KOPT-K1 (cell line): ENCODE measurements at regions not wholly inside any gene's neighbourhood (a gene's known extent, or its start where the extent isn't known, plus 50 kb on each side); places are given as distances from the start of the nearest gene placed in this dataset.

Experiments
- H3K27ac ChIP-seq: fragments of 200-600 bp; sonication (generic); 2 replicates; pipeline ENCODE4 v1.5.1; 2016; ENCODE audit warnings: antibody characterized with exemption, mild to moderate bottlenecking, low read depth, low read length; ENCODE audit not compliant: poor library complexity, severe bottlenecking
- H3K36me3 ChIP-seq: fragments of 200-600 bp; sonication (generic); 2 replicates; pipeline ENCODE4 v1.5.1; 2017; ENCODE audit warnings: antibody characterized with exemption, mild to moderate bottlenecking, low read length, moderate library complexity; ENCODE audit not compliant: insufficient read depth
- H3K9me3 ChIP-seq: fragments of 200-600 bp; sonication (generic); 2 replicates; pipeline ENCODE4 v1.5.1; 2017; ENCODE audit warnings: antibody characterized with exemption, low read length, mild to moderate bottlenecking; ENCODE audit not compliant: insufficient read depth, poor library complexity, severe bottlenecking

- no peaks in the 10 kb centered on the region for H3K9me3 ChIP-seq
- H3K36me3 ChIP-seq: no peaks in the 10 kb centered on the region
- H3K27ac ChIP-seq: no peak overlapping the region
Observed at GRCh38 chr15:87805117-87805820, 451.3 kb downstream of the NTRK3 start.

- Histone ChIP-seq H3K9me3 (no peaks in the 10 kb centered on the region), H3K27ac (no peak overlapping the region), H3K36me3 (no peaks in the 10 kb centered on the region)
Observed at GRCh38 chr15:87804451-87804850, 452.1 kb downstream of the NTRK3 start.

- Histone ChIP-seq H3K9me3 (no peaks in the 10 kb centered on the region), H3K36me3 (no peaks in the 10 kb centered on the region), H3K27ac (no peak overlapping the region)
Observed at GRCh38 chr15:87799838-87800237, 456.7 kb downstream of the NTRK3 start.

- Histone ChIP-seq H3K9me3 (no peaks in the 10 kb centered on the region), H3K27ac (no peak overlapping the region), H3K36me3 (no peaks in the 10 kb centered on the region)
Observed at GRCh38 chr15:87799428-87799827, 457.1 kb downstream of the NTRK3 start.

GRCh38 chr15:87793725-87794124, 462.8 kb downstream of the NTRK3 start:
- Histone ChIP-seq H3K27ac (no peak overlapping the region), H3K36me3 (no peaks in the 10 kb centered on the region), H3K9me3 (no peaks in the 10 kb centered on the region)

GRCh38 chr15:87792250-87793040, 464.1 kb downstream of the NTRK3 start:
- H3K9me3 ChIP-seq: no peaks in the 10 kb centered on the region

GRCh38 chr15:87781959-87782625, 474.4 kb downstream of the NTRK3 start:
- H3K36me3 ChIP-seq: no peaks in the 10 kb centered on the region
- no peak overlapping the region for H3K27ac ChIP-seq
- H3K9me3 ChIP-seq: no peaks in the 10 kb centered on the region

More at GRCh38 chr15:87792250-87793040, 464.1 kb downstream of the NTRK3 start:
- Histone ChIP-seq H3K27ac (no peak overlapping the region), H3K36me3 (no peaks in the 10 kb centered on the region)

- Histone ChIP-seq H3K9me3 (no peaks in the 10 kb centered on the region), H3K36me3 (no peaks in the 10 kb centered on the region), H3K27ac (no peak overlapping the region)
Observed at GRCh38 chr15:87779746-87780145, 476.8 kb downstream of the NTRK3 start.

- no peaks in the 10 kb centered on the region for H3K36me3 ChIP-seq
- H3K27ac ChIP-seq: no peak overlapping the region
- H3K9me3 ChIP-seq: no peaks in the 10 kb centered on the region
Observed at GRCh38 chr15:87778358-87778757, 478.2 kb downstream of the NTRK3 start.

- Histone ChIP-seq H3K36me3 (no peaks in the 10 kb centered on the region), H3K9me3 (no peaks in the 10 kb centered on the region), H3K27ac (no peak overlapping the region)
Observed at GRCh38 chr15:87777054-87777561, 479.4 kb downstream of the NTRK3 start.

- Histone ChIP-seq H3K27ac (no peak overlapping the region), H3K9me3 (no peaks in the 10 kb centered on the region), H3K36me3 (no peaks in the 10 kb centered on the region)
Observed at GRCh38 chr15:87767516-87767915, 489.0 kb downstream of the NTRK3 start.

GRCh38 chr15:87764461-87765240, 491.9 kb downstream of the NTRK3 start:
- Histone ChIP-seq H3K9me3 (no peaks in the 10 kb centered on the region), H3K36me3 (no peaks in the 10 kb centered on the region), H3K27ac (no peak overlapping the region)

GRCh38 chr15:87763837-87764236, 492.7 kb downstream of the NTRK3 start:
- Histone ChIP-seq H3K9me3 (no peaks in the 10 kb centered on the region), H3K36me3 (no peaks in the 10 kb centered on the region), H3K27ac (no peak overlapping the region)

GRCh38 chr15:87761736-87762509, 494.6 kb downstream of the NTRK3 start:
- Histone ChIP-seq H3K27ac (no peak overlapping the region), H3K36me3 (no peaks in the 10 kb centered on the region), H3K9me3 (no peaks in the 10 kb centered on the region)
